Breast epithelium (tissue), 3 donors: ENCODE measurements at regions not wholly inside any gene's neighbourhood (a gene's known extent, or its start where the extent isn't known, plus 50 kb on each side); places are given as distances from the start of the nearest gene placed in this dataset.

ENCODE experiments used
- POLR2A ChIP-seq: fragments of 450-650 bp; IDR thresholded peaks from one replicate; pipeline ENCODE4 v1.6.1; 2016; ENCODE audit warnings: antibody characterized with exemption, mild to moderate bottlenecking, moderate library complexity
- POLR2AphosphoS5 ChIP-seq, 3 donors: sonication (generic); formaldehyde crosslinking; IDR thresholded peaks; one replicate each; pipeline ENCODE4 v1.6.1; 2017; ENCODE audit warnings: antibody characterized with exemption in 3 of 3
- TF ChIP-seq, protein P1 (sequence below), 3 donors: fragments of 450-650 bp; IDR thresholded peaks; one replicate each; pipeline ENCODE4 v1.5.1; 2016 to 2017; ENCODE audit warnings: antibody characterized with exemption in 3 of 3, mild to moderate bottlenecking in 3 of 3, moderate library complexity in 3 of 3

DNA sequence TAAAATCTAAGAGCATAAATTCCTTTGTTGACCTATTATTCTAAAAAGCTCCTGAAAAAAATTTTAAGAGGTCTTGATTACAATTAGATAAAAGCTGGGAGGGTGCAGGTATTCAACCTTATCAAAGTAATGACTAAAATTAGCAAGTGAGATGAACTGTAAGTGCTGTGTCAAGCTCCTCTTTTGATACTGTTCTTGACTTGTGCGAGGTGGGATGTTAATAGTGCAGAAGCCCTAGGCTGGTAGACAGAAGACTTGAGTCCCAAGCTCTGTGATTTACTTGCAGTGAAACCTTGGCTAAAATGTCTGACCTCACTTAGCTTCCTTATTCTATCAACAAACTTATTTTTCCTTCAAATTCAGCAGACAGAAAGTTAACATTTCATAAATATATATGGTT is 637.5 kb downstream of the DSC3 start:
- TF ChIP-seq, protein P1, sequence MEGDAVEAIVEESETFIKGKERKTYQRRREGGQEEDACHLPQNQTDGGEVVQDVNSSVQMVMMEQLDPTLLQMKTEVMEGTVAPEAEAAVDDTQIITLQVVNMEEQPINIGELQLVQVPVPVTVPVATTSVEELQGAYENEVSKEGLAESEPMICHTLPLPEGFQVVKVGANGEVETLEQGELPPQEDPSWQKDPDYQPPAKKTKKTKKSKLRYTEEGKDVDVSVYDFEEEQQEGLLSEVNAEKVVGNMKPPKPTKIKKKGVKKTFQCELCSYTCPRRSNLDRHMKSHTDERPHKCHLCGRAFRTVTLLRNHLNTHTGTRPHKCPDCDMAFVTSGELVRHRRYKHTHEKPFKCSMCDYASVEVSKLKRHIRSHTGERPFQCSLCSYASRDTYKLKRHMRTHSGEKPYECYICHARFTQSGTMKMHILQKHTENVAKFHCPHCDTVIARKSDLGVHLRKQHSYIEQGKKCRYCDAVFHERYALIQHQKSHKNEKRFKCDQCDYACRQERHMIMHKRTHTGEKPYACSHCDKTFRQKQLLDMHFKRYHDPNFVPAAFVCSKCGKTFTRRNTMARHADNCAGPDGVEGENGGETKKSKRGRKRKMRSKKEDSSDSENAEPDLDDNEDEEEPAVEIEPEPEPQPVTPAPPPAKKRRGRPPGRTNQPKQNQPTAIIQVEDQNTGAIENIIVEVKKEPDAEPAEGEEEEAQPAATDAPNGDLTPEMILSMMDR (IDR thresholded peaks at IDR 0.05), result no peak
- no peak for TF ChIP-seq POLR2A
- no peak for TF ChIP-seq POLR2AphosphoS5 (IDR thresholded peaks at IDR 0.05)
